ENCODE measurements at regions not wholly inside any gene's neighbourhood (a gene's known extent, or its start where the extent isn't known, plus 50 kb on each side); places are given as distances from the start of the nearest gene placed in this dataset.

DNA sequence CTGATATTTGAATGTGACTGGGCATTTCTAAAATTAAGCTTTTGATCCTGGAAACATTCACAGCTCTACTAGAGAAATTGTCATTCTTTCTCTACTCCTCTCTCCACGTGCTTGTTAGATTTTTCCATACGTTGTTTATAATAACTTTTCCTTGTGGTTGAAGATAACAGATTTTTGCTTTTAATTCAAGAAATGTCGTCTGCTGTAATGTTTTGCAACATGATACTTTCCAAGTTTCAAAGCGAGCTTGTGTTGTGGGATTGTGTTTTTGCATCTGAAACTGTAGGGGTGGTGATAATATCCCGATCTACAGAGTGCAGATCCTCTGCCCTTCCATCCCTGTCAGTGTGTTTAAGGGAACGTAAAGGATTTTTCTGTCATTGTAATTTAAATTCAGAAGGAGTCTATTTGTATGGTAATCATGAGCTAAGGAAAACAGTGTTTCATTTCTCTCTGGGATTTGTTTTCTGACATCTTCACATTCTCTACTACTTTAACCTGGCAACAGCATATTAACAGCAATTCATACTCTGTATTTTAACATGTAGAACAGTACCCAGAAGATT lies 321.4 kb downstream of the FAT3 start:
- Histone ChIP-seq H2BK120ac (ENCODE audit: insufficient read depth, low read length, poor library complexity) (no peak overlapping the region), H3K36me3 (ENCODE audit: control insufficient read depth in 1 of 2, insufficient read depth in 2 of 2, low read length in 2 of 2) (no peaks in the 10 kb centered on the region), H3K27ac (ENCODE audit: low read depth, low read length) (no peak overlapping the region), H4K8ac (ENCODE audit: low read depth, low read length) (no peak overlapping the region), H3K18ac (ENCODE audit: low read length) (no peak overlapping the region), H4K12ac (ENCODE audit: low read depth, low read length) (no peak overlapping the region), H3K4me1 (ENCODE audit: control insufficient read depth in 1 of 2, insufficient read depth in 2 of 2, low read length in 2 of 2) (no peaks in the 10 kb centered on the region), H3K9ac (ENCODE audit: low read length) (no peak overlapping the region), H3K79me1 (ENCODE audit: low read length) (no peaks in the 10 kb centered on the region), H3K27me3 (ENCODE audit: insufficient read depth, low read length) (no peaks in the 10 kb centered on the region), H4K91ac (ENCODE audit: low read depth, low read length) (no peak overlapping the region), H3K14ac (ENCODE audit: low read length) (no peak overlapping the region), H2BK5ac (ENCODE audit: low read depth, low read length, poor library complexity) (no peak overlapping the region), H3K9me3 (ENCODE audit: insufficient read depth, low read depth, low read length) (no peaks in the 10 kb centered on the region), H3K4me2 (ENCODE audit: low read length) (no peak overlapping the region), H2BK12ac (ENCODE audit: low read length) (no peak overlapping the region), H2AK5ac (ENCODE audit: low read length) (no peak overlapping the region), H3K4me3 (ENCODE audit: low read depth, low read length) (no peak overlapping the region), H3K4ac (ENCODE audit: low read depth, low read length) (no peak overlapping the region), H2AFZ (ENCODE audit: insufficient read depth, low read length, poor library complexity) (no peak overlapping the region), H3K79me2 (ENCODE audit: control insufficient read depth, insufficient read depth, low read length, poor library complexity) (no peaks in the 10 kb centered on the region), H3K23ac (ENCODE audit: low read length) (no peak overlapping the region)
- no CpG with 5 or more reads among the region's 6 CpGs for WGBS (ENCODE audit: extremely low coverage, insufficient coverage, insufficient read length)
- no peak for DNase-seq

DNA sequence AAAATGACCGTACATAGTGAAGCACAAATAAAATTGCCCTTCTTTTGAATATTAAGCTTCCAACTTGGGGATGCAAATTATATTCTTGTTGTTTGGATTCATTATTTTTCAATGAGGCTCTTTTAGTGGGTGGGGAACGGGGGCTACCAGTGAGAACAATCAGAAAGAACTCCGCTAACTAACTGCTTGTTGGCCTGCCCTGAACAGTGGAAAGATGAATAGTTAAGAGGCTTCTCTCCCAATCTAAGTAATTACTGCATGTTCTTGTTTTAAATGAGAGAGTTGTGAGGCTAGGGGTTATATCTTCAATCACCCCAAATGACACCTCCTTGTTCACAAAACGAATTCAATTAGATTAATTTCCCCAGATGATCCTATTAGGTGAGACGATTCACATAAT lies 322.0 kb downstream of the FAT3 start:
- H3K79me1 ChIP-seq (ENCODE audit: low read length): no peaks in the 10 kb centered on the region
- H3K4me3 ChIP-seq (ENCODE audit: low read depth, low read length): no peak overlapping the region
- H2AFZ ChIP-seq (ENCODE audit: insufficient read depth, low read length, poor library complexity): no peak overlapping the region
- H3K36me3 ChIP-seq (ENCODE audit: control insufficient read depth in 1 of 2, insufficient read depth in 2 of 2, low read length in 2 of 2): no peaks in the 10 kb centered on the region
- H3K9ac ChIP-seq (ENCODE audit: low read length): no peak overlapping the region
- H3K27ac ChIP-seq (ENCODE audit: low read depth, low read length): no peak overlapping the region
- H2BK12ac ChIP-seq (ENCODE audit: low read length): no peak overlapping the region
- H3K18ac ChIP-seq (ENCODE audit: low read length): no peak overlapping the region
- H2BK120ac ChIP-seq (ENCODE audit: insufficient read depth, low read length, poor library complexity): no peak overlapping the region
- no peak overlapping the region for H3K14ac ChIP-seq (ENCODE audit: low read length)
- no peaks in the 10 kb centered on the region for H3K4me1 ChIP-seq (ENCODE audit: control insufficient read depth in 1 of 2, insufficient read depth in 2 of 2, low read length in 2 of 2)
- no peak overlapping the region for H2BK5ac ChIP-seq (ENCODE audit: low read depth, low read length, poor library complexity)
- H2AK5ac ChIP-seq (ENCODE audit: low read length): no peak overlapping the region
- H3K4me2 ChIP-seq (ENCODE audit: low read length): no peak overlapping the region
- H3K79me2 ChIP-seq (ENCODE audit: control insufficient read depth, insufficient read depth, low read length, poor library complexity): no peaks in the 10 kb centered on the region
- no peak for DNase-seq
- H4K91ac ChIP-seq (ENCODE audit: low read depth, low read length): no peak overlapping the region
- WGBS (ENCODE audit: extremely low coverage, insufficient coverage, insufficient read length): no CpG with 5 or more reads among the region's 5 CpGs
- H4K8ac ChIP-seq (ENCODE audit: low read depth, low read length): no peak overlapping the region
- H3K23ac ChIP-seq (ENCODE audit: low read length): no peak overlapping the region
- no peak overlapping the region for H4K12ac ChIP-seq (ENCODE audit: low read depth, low read length)
- H3K9me3 ChIP-seq (ENCODE audit: insufficient read depth, low read depth, low read length): no peaks in the 10 kb centered on the region
- no peak overlapping the region for H3K4ac ChIP-seq (ENCODE audit: low read depth, low read length)
- no peaks in the 10 kb centered on the region for H3K27me3 ChIP-seq (ENCODE audit: insufficient read depth, low read length)

DNA sequence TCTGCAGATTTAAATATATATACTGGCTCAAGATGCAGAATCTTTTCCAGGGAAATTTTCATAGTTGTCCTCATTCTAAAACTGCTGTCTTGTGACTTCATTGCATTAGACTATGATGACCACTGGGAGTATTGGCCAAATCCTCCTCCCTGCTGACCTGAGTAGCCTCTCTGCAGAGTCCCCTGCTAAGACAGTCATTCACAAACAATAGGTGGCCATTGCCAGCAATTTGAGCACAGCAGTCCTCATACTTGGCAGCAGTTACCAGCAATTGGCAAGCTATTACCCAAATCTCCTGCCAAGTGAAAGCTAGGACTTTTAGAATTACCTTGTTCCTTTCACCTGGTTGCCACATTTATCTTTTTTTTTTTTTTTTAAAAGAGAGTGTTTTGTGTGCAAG lies 325.8 kb downstream of the FAT3 start:
- Histone ChIP-seq H2AK5ac (ENCODE audit: low read length) (no peak overlapping the region), H3K9ac (ENCODE audit: low read length) (no peak overlapping the region), H3K18ac (ENCODE audit: low read length) (no peak overlapping the region), H3K4me3 (ENCODE audit: low read depth, low read length) (no peak overlapping the region), H2BK120ac (ENCODE audit: insufficient read depth, low read length, poor library complexity) (no peak overlapping the region), H3K79me2 (ENCODE audit: control insufficient read depth, insufficient read depth, low read length, poor library complexity) (no peaks in the 10 kb centered on the region), H3K4me1 (ENCODE audit: control insufficient read depth in 1 of 2, insufficient read depth in 2 of 2, low read length in 2 of 2) (no peaks in the 10 kb centered on the region), H3K23ac (ENCODE audit: low read length) (no peak overlapping the region), H4K91ac (ENCODE audit: low read depth, low read length) (no peak overlapping the region), H3K79me1 (ENCODE audit: low read length) (no peaks in the 10 kb centered on the region), H3K9me3 (ENCODE audit: insufficient read depth, low read depth, low read length) (no peaks in the 10 kb centered on the region), H3K14ac (ENCODE audit: low read length) (no peak overlapping the region), H2BK5ac (ENCODE audit: low read depth, low read length, poor library complexity) (no peak overlapping the region), H3K27me3 (ENCODE audit: insufficient read depth, low read length) (no peaks in the 10 kb centered on the region), H3K36me3 (ENCODE audit: control insufficient read depth in 1 of 2, insufficient read depth in 2 of 2, low read length in 2 of 2) (no peaks in the 10 kb centered on the region), H3K4me2 (ENCODE audit: low read length) (no peak overlapping the region), H3K4ac (ENCODE audit: low read depth, low read length) (no peak overlapping the region), H4K8ac (ENCODE audit: low read depth, low read length) (no peak overlapping the region), H2BK12ac (ENCODE audit: low read length) (no peak overlapping the region), H4K12ac (ENCODE audit: low read depth, low read length) (no peak overlapping the region), H3K27ac (ENCODE audit: low read depth, low read length) (no peak overlapping the region), H2AFZ (ENCODE audit: insufficient read depth, low read length, poor library complexity) (no peak overlapping the region)
- DNase-seq: no peak

DNA sequence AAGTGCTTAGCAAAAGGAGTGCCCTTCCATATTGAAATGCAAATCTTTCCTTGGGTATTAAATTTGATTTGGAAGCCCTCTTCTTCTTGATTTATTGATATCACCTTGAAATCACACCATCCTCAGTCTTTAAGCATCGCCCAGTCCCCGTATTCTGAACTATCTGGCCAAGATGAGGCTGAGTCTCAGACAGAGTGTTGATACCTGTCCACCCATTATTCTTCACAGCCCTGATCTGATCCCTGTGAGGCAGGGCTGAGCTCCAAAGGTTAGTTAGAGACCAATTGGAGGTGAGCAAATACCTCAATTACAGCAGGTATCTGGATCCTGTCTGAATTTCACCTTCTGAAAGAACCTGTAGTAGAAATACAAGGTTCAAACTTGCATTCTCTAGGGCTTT lies 326.3 kb downstream of the FAT3 start:
- H3K79me2 ChIP-seq (ENCODE audit: control insufficient read depth, insufficient read depth, low read length, poor library complexity): no peaks in the 10 kb centered on the region
- no peak overlapping the region for H3K18ac ChIP-seq (ENCODE audit: low read length)
- WGBS (ENCODE audit: extremely low coverage, insufficient coverage, insufficient read length): no CpG with 5 or more reads among the region's 2 CpGs
- H4K8ac ChIP-seq (ENCODE audit: low read depth, low read length): no peak overlapping the region
- H3K4me3 ChIP-seq (ENCODE audit: low read depth, low read length): no peak overlapping the region
- no peak overlapping the region for H4K91ac ChIP-seq (ENCODE audit: low read depth, low read length)
- H3K9me3 ChIP-seq (ENCODE audit: insufficient read depth, low read depth, low read length): no peaks in the 10 kb centered on the region
- no peak overlapping the region for H2AFZ ChIP-seq (ENCODE audit: insufficient read depth, low read length, poor library complexity)
- H3K27ac ChIP-seq (ENCODE audit: low read depth, low read length): no peak overlapping the region
- no peak overlapping the region for H2AK5ac ChIP-seq (ENCODE audit: low read length)
- no peak overlapping the region for H3K4me2 ChIP-seq (ENCODE audit: low read length)
- H3K23ac ChIP-seq (ENCODE audit: low read length): no peak overlapping the region
- H3K9ac ChIP-seq (ENCODE audit: low read length): no peak overlapping the region
- no peaks in the 10 kb centered on the region for H3K79me1 ChIP-seq (ENCODE audit: low read length)
- H2BK120ac ChIP-seq (ENCODE audit: insufficient read depth, low read length, poor library complexity): no peak overlapping the region
- no peak overlapping the region for H3K4ac ChIP-seq (ENCODE audit: low read depth, low read length)
- no peaks in the 10 kb centered on the region for H3K4me1 ChIP-seq (ENCODE audit: control insufficient read depth in 1 of 2, insufficient read depth in 2 of 2, low read length in 2 of 2)
- no peak overlapping the region for H2BK5ac ChIP-seq (ENCODE audit: low read depth, low read length, poor library complexity)
- DNase-seq: no peak
- no peak overlapping the region for H4K12ac ChIP-seq (ENCODE audit: low read depth, low read length)
- H3K36me3 ChIP-seq (ENCODE audit: control insufficient read depth in 1 of 2, insufficient read depth in 2 of 2, low read length in 2 of 2): no peaks in the 10 kb centered on the region
- H2BK12ac ChIP-seq (ENCODE audit: low read length): no peak overlapping the region
- no peaks in the 10 kb centered on the region for H3K27me3 ChIP-seq (ENCODE audit: insufficient read depth, low read length)
- no peak overlapping the region for H3K14ac ChIP-seq (ENCODE audit: low read length)

All from trophoblast cell (in vitro differentiated cells and primary cell).